GM12875 (cell line): ENCODE measurements at regions not wholly inside any gene's neighbourhood (a gene's known extent, or its start where the extent isn't known, plus 50 kb on each side); places are given as distances from the start of the nearest gene placed in this dataset.

Experiments
- H3K4me3 ChIP-seq: one replicate; pipeline ENCODE4 v1.5.1; 2011; ENCODE audit warnings: low read depth, low read length, control low read depth
- TF ChIP-seq, protein P1 (sequence below): IDR thresholded peaks from 2 replicates; pipeline ENCODE4 v1.5.1; 2011; ENCODE audit warnings: low read depth, mild to moderate bottlenecking, control low read depth, inconsistent platforms, low read length, moderate library complexity, borderline replicate concordance; ENCODE audit not compliant: insufficient read depth

- TF ChIP-seq, protein P1, sequence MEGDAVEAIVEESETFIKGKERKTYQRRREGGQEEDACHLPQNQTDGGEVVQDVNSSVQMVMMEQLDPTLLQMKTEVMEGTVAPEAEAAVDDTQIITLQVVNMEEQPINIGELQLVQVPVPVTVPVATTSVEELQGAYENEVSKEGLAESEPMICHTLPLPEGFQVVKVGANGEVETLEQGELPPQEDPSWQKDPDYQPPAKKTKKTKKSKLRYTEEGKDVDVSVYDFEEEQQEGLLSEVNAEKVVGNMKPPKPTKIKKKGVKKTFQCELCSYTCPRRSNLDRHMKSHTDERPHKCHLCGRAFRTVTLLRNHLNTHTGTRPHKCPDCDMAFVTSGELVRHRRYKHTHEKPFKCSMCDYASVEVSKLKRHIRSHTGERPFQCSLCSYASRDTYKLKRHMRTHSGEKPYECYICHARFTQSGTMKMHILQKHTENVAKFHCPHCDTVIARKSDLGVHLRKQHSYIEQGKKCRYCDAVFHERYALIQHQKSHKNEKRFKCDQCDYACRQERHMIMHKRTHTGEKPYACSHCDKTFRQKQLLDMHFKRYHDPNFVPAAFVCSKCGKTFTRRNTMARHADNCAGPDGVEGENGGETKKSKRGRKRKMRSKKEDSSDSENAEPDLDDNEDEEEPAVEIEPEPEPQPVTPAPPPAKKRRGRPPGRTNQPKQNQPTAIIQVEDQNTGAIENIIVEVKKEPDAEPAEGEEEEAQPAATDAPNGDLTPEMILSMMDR, result no peak
- no peak overlapping the region for H3K4me3 ChIP-seq
These were observed 94.6 kb upstream of the RALGPS2 start for GRCh38 chr1:178630417-178630816.

DNA sequence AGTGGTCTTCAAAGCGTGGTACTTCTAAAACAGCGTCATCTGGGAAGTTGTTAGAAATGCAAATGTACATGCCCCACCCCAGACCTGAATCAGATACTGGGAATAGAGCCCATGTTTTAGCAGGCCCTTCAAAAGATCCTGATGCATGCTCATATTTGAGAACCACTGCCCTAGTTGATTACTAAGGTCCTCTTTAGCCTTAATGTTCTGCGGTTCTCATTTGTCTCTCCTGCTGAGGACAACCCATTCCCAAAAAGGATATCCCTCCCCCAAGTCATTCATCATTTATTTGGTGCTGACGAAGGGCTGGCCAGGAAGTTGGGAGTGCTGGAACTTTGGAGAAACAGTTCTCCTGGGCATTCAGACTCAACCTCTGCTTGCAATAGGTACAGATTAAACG is 92.4 kb upstream of the RALGPS2 start:
- TF ChIP-seq, protein P1, result no peak
- H3K4me3 ChIP-seq, result no peak overlapping the region

DNA sequence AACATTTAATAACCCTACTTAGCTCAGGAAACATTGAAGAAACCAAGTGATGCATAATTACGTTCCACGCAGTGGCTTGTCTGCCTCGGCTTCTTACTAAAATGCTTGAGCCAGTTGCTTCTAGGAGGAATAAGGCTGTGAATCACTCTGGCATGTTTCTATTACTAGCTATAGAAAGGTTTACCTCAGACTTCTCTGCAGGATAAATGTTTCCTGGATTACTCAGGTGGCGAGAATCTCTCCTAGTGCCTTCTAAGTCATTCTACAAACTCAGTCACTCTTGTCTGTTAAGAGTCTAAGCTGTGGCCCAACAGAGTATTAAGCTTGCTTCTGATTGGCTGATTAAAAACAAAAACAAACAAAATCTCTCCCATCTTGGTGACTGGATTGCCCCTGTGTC is 92.0 kb upstream of the RALGPS2 start:
- TF ChIP-seq, protein P1, result no peak
- no peak overlapping the region for H3K4me3 ChIP-seq

- no peak overlapping the region for H3K4me3 ChIP-seq
- TF ChIP-seq, protein P1, result no peak
These were observed 90.6 kb upstream of the RALGPS2 start for GRCh38 chr1:178634445-178634844.

- TF ChIP-seq, protein P1, result no peak
- no peak overlapping the region for H3K4me3 ChIP-seq
These were observed 87.2 kb upstream of the RALGPS2 start for GRCh38 chr1:178637841-178638240.

DNA sequence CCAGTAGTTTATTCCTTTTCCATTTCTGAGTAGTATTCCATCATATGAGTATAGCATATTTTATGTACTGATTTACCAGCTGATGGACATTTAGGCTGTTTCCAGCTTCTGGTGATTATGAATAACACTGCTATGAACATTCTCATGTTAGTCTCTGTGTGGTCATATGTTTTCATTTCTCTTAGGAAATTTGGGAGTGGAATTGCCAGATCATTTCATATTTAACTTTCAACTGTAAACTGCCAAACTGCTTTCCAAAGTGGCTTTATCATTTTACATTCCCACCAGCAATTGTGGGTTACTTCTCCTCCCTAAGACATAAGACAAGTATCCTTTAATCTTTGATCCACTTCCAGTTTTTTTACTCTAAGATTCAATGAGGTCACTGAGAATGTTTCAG is 85.7 kb upstream of the RALGPS2 start:
- no peak overlapping the region for H3K4me3 ChIP-seq
- TF ChIP-seq, protein P1, result no peak

DNA sequence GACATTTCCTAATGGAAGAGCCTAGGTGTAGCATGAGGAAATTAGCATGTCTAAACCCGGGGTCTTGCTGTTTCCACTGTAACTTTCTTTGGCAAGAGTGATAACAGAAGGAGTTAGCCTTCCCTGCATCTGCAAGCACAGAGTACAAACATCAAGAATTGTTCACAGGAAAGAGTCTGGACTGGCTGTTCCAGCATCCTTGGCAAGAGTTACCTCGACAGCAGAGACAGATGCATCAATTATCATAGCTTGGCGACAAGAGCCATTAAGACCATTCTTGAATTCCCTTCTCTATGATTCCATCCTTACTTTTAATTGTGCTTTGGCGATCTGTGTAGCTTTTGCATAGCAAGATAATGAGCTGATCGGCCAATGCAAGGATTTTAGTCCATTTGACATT is 82.8 kb upstream of the RALGPS2 start:
- H3K4me3 ChIP-seq, result no peak overlapping the region
- TF ChIP-seq, protein P1, result no peak
